OCI-LY3 (cell line): ENCODE measurements at regions not wholly inside any gene's neighbourhood (a gene's known extent, or its start where the extent isn't known, plus 50 kb on each side); places are given as distances from the start of the nearest gene placed in this dataset.

Experiments used
- H2AFZ ChIP-seq: fragments of 200-600, 300-600 bp; shearing (Covaris generic); 2 replicates; pipeline ENCODE4 v1.6.0; 2014; ENCODE audit warnings: antibody characterized with exemption, low read depth, low read length
- H3K27ac ChIP-seq: fragments of 200-600, 300-600 bp; sonication (generic); 2 replicates; pipeline ENCODE4 v1.5.1; 2014; ENCODE audit warnings: mild to moderate bottlenecking, low read length, moderate library complexity, mixed read lengths
- H3K27me3 ChIP-seq: fragments of 200-600, 300-600 bp; sonication (generic); 2 replicates; pipeline ENCODE4 v1.6.1; 2014; ENCODE audit warnings: low read depth, low read length, mixed read lengths
- H3K36me3 ChIP-seq: fragments of 200-600, 300-600 bp; sonication (generic); replicated peaks from 2 replicates; pipeline ENCODE3; 2014; ENCODE audit warnings: low read depth, low read length, mixed read lengths
- H3K4me1 ChIP-seq: fragments of 300-600, 200-600 bp; sonication (generic); 2 replicates; pipeline ENCODE4 v1.6.1; 2014; ENCODE audit warnings: low read length, mixed read lengths
- H3K4me2 ChIP-seq: fragments of 200-600, 300-600 bp; sonication (generic); 2 replicates; pipeline ENCODE4 v1.6.1; 2014; ENCODE audit warnings: low read length, mixed read lengths
- H3K4me3 ChIP-seq: fragments of 300-600, 200-600 bp; sonication (generic); 2 replicates; pipeline ENCODE4 v1.5.1; 2014; ENCODE audit warnings: antibody characterized with exemption, mild to moderate bottlenecking, low read length, moderate library complexity
- H3K79me2 ChIP-seq: fragments of 300-600, 200-600 bp; shearing (Covaris generic); 2 replicates; pipeline ENCODE4 v1.6.1; 2014; ENCODE audit warnings: mild to moderate bottlenecking, low read length, mixed read lengths
- H3K9ac ChIP-seq: fragments of 300-600, 200-600 bp; shearing (Covaris generic); 2 replicates; pipeline ENCODE4 v1.6.0; 2014; ENCODE audit warnings: mild to moderate bottlenecking, low read length, moderate library complexity
- H3K9me3 ChIP-seq: fragments of 200-600, 300-600 bp; shearing (Covaris generic); 2 replicates; pipeline ENCODE4 v1.6.1; 2014; ENCODE audit warnings: low read length, mixed read lengths; ENCODE audit not compliant: insufficient read depth
- H4K20me1 ChIP-seq: fragments of 200-600, 300-600 bp; sonication (generic); 2 replicates; pipeline ENCODE4 v1.6.1; 2016; ENCODE audit warnings: low read length, mixed read lengths; ENCODE audit not compliant: insufficient read depth
- CTCF ChIP-seq: fragments of 200-600, 300-600 bp; sonication (generic); IDR thresholded peaks from 2 replicates; pipeline ENCODE4 v1.5.1; 2014; ENCODE audit warnings: antibody characterized with exemption, low read length, low read depth
- EZH2phosphoT487 ChIP-seq: fragments of 200-600 bp; shearing (Covaris generic); IDR thresholded peaks from 2 replicates; pipeline ENCODE4 v1.6.1; 2018; ENCODE audit warnings: antibody characterized with exemption, mixed run types, low read depth

- Histone ChIP-seq H3K36me3 (no peaks in the 10 kb centered on the region), H3K9me3 (no peaks in the 10 kb centered on the region), H3K79me2 (no peaks in the 10 kb centered on the region), H2AFZ (no peak overlapping the region), H3K4me3 (no peak overlapping the region), H3K9ac (no peak overlapping the region), H3K4me1 (no peaks in the 10 kb centered on the region), H4K20me1 (no peaks in the 10 kb centered on the region), H3K27me3 (no peaks in the 10 kb centered on the region), H3K27ac (no peak overlapping the region), H3K4me2 (no peak overlapping the region)
- TF ChIP-seq EZH2phosphoT487 = no peak
- no peak for TF ChIP-seq CTCF
Measured at GRCh38 chr9:84436386-84437109, 96.0 kb upstream of the SLC28A3 start.

- no peaks in the 10 kb centered on the region for H3K9me3 ChIP-seq
- H3K27me3 ChIP-seq = no peaks in the 10 kb centered on the region
- no peaks in the 10 kb centered on the region for H4K20me1 ChIP-seq
- no peaks in the 10 kb centered on the region for H3K36me3 ChIP-seq
- H3K4me2 ChIP-seq = no peak overlapping the region
- no peak overlapping the region for H3K27ac ChIP-seq
- no peaks in the 10 kb centered on the region for H3K79me2 ChIP-seq
- H3K9ac ChIP-seq = no peak overlapping the region
- no peak overlapping the region for H3K4me3 ChIP-seq
- H2AFZ ChIP-seq = no peak overlapping the region
- H3K4me1 ChIP-seq = no peaks in the 10 kb centered on the region
- no peak for TF ChIP-seq EZH2phosphoT487
- no peak for TF ChIP-seq CTCF
Measured at GRCh38 chr9:84438391-84438790, 97.8 kb upstream of the SLC28A3 start.

- Histone ChIP-seq H3K27me3 (no peaks in the 10 kb centered on the region), H3K27ac (no peak overlapping the region), H3K9me3 (no peaks in the 10 kb centered on the region), H3K4me3 (no peak overlapping the region), H3K9ac (no peak overlapping the region), H3K79me2 (no peaks in the 10 kb centered on the region), H2AFZ (no peak overlapping the region), H3K4me2 (no peak overlapping the region), H4K20me1 (no peaks in the 10 kb centered on the region), H3K4me1 (no peaks in the 10 kb centered on the region), H3K36me3 (no peaks in the 10 kb centered on the region)
- TF ChIP-seq EZH2phosphoT487 = no peak
Measured at GRCh38 chr9:84439250-84439649, 98.7 kb upstream of the SLC28A3 start.

- Histone ChIP-seq H4K20me1 (no peaks in the 10 kb centered on the region), H3K4me2 (no peak overlapping the region), H3K27me3 (no peaks in the 10 kb centered on the region), H3K79me2 (no peaks in the 10 kb centered on the region), H3K9me3 (no peaks in the 10 kb centered on the region), H3K36me3 (no peaks in the 10 kb centered on the region), H2AFZ (no peak overlapping the region), H3K9ac (no peak overlapping the region), H3K4me1 (no peaks in the 10 kb centered on the region), H3K27ac (no peak overlapping the region), H3K4me3 (no peak overlapping the region)
- no peak for TF ChIP-seq CTCF
- TF ChIP-seq EZH2phosphoT487 = no peak
Measured at GRCh38 chr9:84442712-84443111, 102.2 kb upstream of the SLC28A3 start.
